ENCODE measurements at regions not wholly inside any gene's neighbourhood (a gene's known extent, or its start where the extent isn't known, plus 50 kb on each side); places are given as distances from the start of the nearest gene placed in this dataset.

- TF ChIP-seq CTCF (IDR thresholded peaks at IDR 0.05), result no peak
- TF ChIP-seq POLR2A (IDR thresholded peaks at IDR 0.05), result no peak
Observed at GRCh38 chr13:50524560-50524959, 318.9 kb downstream of the DLEU7 start.

All from body of pancreas (tissue), 4 donors.